Stimulated activated naive CD8-positive, alpha-beta T cell treated with anti-CD3 and anti-CD28 coated beads, Interleukin-15, amount 100 ng/mL, for 72 hours (primary cell): ENCODE measurements at regions not wholly inside any gene's neighbourhood (a gene's known extent, or its start where the extent isn't known, plus 50 kb on each side); places are given as distances from the start of the nearest gene placed in this dataset.
"Not testable (repeated sequence)": the region's sequence is repeated elsewhere in the genome, so short reads cannot be mapped to it uniquely, and the experiment has no call there.

ENCODE experiments used
- ATAC-seq: fragments of 150-1000 bp; cut with Tn5 transposase; 2 replicates; pipeline ENCODE4 v1.10.0; 2021; ENCODE audit warnings: mild to moderate bottlenecking, moderate library complexity
- DNase-seq, 2 donors: peaks; one replicate each; pipeline ENCODE4 v3.0.0; 2021 to 2022
- H3K27ac Mint-ChIP-seq, 2 donors: one replicate each; pipeline ENCODE4 v1.8.0; 2022; ENCODE audit warnings: mild to moderate bottlenecking in 2 of 2, mixed read lengths in 2 of 2, moderate library complexity in 2 of 2
- H3K27me3 Mint-ChIP-seq: one replicate; pipeline ENCODE4 v1.8.0; 2022; ENCODE audit warnings: mixed read lengths
- H3K4me1 Mint-ChIP-seq: one replicate; pipeline ENCODE4 v1.8.0; 2022; ENCODE audit warnings: mild to moderate bottlenecking, mixed read lengths
- H3K4me3 Mint-ChIP-seq, 2 donors: one replicate each; pipeline ENCODE4 v1.8.0; 2022; ENCODE audit warnings: mild to moderate bottlenecking in 2 of 2, mixed read lengths in 2 of 2, moderate library complexity in 1 of 2
- H3K9me3 Mint-ChIP-seq, 2 donors: one replicate each; pipeline ENCODE4 v1.8.0; 2022; ENCODE audit warnings: mixed read lengths in 2 of 2

DNA sequence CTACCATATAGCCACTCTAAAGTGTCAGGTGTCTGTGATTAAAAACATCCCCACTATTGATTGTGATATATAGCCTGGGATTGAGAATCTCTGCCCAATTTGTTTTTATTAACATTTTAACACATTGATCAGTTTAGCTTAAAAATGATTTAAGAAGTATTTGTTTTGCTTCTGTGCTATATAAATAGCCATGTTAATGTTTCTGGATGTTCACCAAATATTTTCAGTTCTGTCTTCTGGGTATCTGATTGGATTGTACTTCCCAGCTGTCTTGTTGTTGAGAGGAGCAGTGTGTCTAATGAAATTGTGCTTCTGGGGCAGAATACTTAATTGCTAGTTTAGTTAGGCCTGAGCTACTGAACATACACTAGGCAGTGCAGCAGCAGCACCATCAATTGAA is 126.6 kb upstream of the TUSC1 start:
- Mint-ChIP-seq H3K4me3 (no peak overlapping the region), H3K27me3 (no peaks in the 10 kb centered on the region), H3K27ac (no peak overlapping the region), H3K9me3 (peaks cover 8 to 21% of the 10 kb centered on the region in 2 donors), H3K4me1 (no peaks in the 10 kb centered on the region)
- DNase-seq (no peak), ATAC-seq (no peak)

DNA sequence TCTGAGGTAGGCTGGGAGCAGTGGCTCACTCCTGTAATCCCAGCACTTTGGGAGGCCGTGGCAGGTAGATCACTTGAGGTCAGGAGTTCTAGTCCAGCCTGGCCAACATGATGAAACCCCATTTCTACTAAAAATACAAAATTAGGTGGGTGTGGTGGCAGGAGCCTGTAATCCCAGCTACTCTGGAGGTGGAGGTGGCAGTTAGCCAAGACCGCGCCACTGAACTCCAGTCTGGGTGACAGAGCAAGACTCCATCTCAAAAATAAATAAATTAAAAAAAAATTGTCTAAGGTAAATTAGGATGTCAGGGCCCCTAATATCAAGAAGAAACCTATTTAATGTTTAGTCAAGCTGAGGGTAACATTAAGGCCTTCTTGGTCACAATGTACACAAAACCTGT is 123.7 kb upstream of the TUSC1 start:
- not testable (repeated sequence) for H3K27ac Mint-ChIP-seq, H3K4me3 Mint-ChIP-seq, H3K4me1 Mint-ChIP-seq, ATAC-seq, H3K27me3 Mint-ChIP-seq, DNase-seq
- H3K9me3 Mint-ChIP-seq, result peaks cover 12 to 22% of the 10 kb centered on the region in 2 donors

DNA sequence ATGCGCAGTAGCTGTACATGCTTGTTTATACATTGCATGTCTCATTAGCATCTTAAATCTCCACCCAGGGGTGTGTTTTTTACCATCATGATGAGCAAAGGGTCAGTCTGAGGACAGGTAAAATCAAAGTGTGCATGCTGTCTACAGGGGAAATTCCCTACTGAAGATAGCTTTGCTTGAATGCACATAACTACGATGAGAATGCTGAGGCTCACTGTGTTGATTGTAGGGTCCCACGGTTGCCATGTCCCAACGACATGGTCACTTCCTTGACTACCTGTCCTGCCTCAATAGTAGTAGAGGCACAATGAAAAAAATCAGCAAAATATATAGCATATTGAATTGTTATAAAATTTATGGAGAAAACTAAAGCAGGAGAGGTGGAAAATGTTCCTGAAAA is 95.6 kb upstream of the TUSC1 start:
- DNase-seq (no peak), ATAC-seq (no peak)
- H3K27me3 Mint-ChIP-seq, result no peaks in the 10 kb centered on the region
- H3K4me1 Mint-ChIP-seq, result no peaks in the 10 kb centered on the region
- peaks cover 4 to 23% of the 10 kb centered on the region in 2 donors for H3K9me3 Mint-ChIP-seq
- no peak overlapping the region for H3K27ac Mint-ChIP-seq
- H3K4me3 Mint-ChIP-seq, result no peak overlapping the region

DNA sequence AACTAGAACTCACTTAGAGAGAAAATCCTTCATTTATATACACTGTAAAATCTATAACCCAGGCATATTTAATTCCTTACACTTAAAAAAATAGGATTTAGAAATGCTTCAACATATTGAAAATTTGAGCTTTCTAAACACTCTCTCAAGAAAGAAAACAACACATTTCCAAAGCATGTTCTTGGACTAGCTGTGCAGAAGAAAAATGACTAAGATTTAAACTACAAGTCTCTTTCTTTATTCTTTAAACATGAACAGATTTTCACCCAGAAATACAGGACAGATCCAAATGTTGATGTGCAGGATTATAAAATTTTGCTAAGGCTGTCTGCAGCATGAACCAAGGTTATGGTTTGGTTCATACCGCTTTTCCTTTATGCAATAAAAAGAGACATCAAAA is 77.7 kb upstream of the TUSC1 start:
- Mint-ChIP-seq H3K9me3 (peaks cover 16 to 18% of the 10 kb centered on the region in 2 donors), H3K27ac (no peak overlapping the region), H3K27me3 (no peaks in the 10 kb centered on the region), H3K4me1 (no peaks in the 10 kb centered on the region), H3K4me3 (no peak overlapping the region)
- ATAC-seq (no peak), DNase-seq (no peak)

DNA sequence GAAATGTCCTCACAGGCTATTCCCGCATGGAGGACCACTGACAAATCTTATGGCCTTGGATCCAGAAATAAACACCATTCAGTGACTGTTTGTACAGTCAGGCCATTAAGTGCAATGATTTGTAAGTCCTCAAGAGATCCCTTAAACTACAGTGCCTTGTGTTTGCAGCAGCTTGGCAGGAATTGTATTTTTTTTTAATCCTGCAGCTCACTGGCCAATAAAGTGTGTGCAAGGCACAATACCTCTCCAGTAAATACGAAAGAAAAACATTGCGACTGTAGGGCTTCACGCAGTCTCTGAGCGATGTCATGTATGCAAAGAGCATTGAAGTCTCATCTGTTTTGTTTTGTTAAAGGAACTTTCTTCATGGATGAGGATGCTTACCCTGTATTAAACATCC is 74.2 kb upstream of the TUSC1 start:
- H3K27me3 Mint-ChIP-seq, result no peaks in the 10 kb centered on the region
- no peak for DNase-seq
- H3K27ac Mint-ChIP-seq, result no peak overlapping the region
- peaks cover 7 to 8% of the 10 kb centered on the region in 2 donors for H3K9me3 Mint-ChIP-seq
- no peak overlapping the region for H3K4me3 Mint-ChIP-seq
- H3K4me1 Mint-ChIP-seq, result no peaks in the 10 kb centered on the region
- no peak for ATAC-seq

DNA sequence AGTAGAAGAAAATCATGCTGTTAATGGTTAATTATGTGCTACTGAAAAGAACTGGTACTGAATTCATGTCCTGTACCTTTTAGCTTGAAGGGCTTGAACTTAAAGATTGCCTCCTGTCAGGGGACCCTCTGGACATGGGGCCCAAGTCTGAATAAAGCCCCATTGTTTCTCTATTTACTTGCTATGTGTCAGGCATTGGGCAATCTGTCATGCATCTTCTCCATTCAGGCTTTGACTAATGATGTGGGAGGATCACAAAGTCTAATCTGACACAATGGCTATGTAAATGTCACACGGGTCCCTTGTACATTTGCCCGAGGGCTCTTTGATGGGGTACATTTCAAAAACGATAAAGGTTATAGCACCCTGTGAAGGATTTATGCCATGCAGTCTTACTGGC is 64.0 kb upstream of the TUSC1 start:
- H3K9me3 Mint-ChIP-seq, result peaks cover 6 to 7% of the 10 kb centered on the region in 2 donors
- ATAC-seq, result no peak
- no peak overlapping the region for H3K4me3 Mint-ChIP-seq
- no peak for DNase-seq
- H3K27ac Mint-ChIP-seq, result no peak overlapping the region
- no peaks in the 10 kb centered on the region for H3K27me3 Mint-ChIP-seq
- H3K4me1 Mint-ChIP-seq, result no peaks in the 10 kb centered on the region

- Mint-ChIP-seq H3K27me3 (no peaks in the 10 kb centered on the region), H3K9me3 (peaks cover 6 to 19% of the 10 kb centered on the region in 2 donors), H3K4me3 (no peak overlapping the region), H3K4me1 (no peaks in the 10 kb centered on the region), H3K27ac (no peak overlapping the region)
- ATAC-seq (no peak), DNase-seq (no peak)
These were observed 55.2 kb upstream of the TUSC1 start for GRCh38 chr9:25733336-25733982.

DNA sequence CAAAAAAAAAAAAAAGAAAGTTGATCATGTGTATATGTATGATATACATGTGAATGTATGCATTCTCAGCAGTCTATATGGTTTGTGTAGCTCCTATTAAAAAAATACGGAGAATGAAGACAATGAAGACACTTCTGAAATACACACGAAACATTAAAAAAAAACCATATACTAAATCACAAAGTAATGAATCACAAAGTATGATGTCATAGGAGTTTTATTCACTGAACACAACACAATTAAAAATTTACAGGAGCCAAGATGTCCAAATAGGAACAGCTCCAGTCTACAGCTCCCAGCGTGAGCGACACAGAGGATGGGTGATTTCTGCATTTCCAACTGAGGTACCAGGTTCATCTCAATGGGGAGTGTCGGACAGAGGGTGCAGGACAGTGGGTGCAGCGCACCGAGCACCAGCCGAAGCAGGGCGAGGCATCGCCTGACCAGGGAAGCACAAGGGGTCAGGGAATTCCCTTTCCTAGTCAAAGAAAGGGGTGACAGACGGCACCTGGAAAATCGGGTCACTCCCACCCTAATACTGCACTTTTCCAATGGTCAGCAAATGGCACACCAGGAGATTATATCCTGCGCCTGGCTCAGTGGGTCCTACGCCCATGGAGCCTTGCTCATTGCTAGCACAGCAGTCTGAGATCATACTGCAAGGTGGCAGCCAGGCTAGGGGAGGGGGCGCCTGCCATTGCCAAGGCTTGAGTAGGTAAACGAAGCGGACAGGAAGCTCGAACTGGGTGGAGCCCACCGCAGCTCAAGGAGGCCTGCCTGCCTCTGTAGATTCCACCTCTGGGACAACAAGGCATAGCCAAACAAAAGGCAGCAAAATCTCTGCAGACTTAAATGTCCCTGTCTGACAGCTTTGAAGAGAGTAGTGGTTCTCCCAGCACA is 53.9 kb upstream of the TUSC1 start:
- H3K4me1 Mint-ChIP-seq, H3K27ac Mint-ChIP-seq, DNase-seq, H3K27me3 Mint-ChIP-seq, H3K4me3 Mint-ChIP-seq, ATAC-seq: not testable (repeated sequence)
- H3K9me3 Mint-ChIP-seq, result peaks cover 6 to 19% of the 10 kb centered on the region in 2 donors
